ENCODE measurements at regions not wholly inside any gene's neighbourhood (a gene's known extent, or its start where the extent isn't known, plus 50 kb on each side); places are given as distances from the start of the nearest gene placed in this dataset.

- Histone ChIP-seq H2AFZ (ENCODE audit: insufficient read depth, low read depth, low read length, poor library complexity, severe bottlenecking) (no peak overlapping the region), H3K79me2 (ENCODE audit: control insufficient read depth, insufficient read depth, low read length) (no peaks in the 10 kb centered on the region), H3K9ac (ENCODE audit: low read length) (no peak overlapping the region), H3K9me3 (ENCODE audit: control extremely low read depth in 1 of 3, control insufficient read depth in 2 of 3, insufficient read depth in 1 of 3, low read length in 2 of 3) (peaks cover 0 to 18% (median 0%) of the 10 kb centered on the region in 3 donors), H3K27me3 (replicated peaks in 1 of 4; ENCODE audit: control extremely low read depth in 1 of 4, control insufficient read depth in 3 of 4, insufficient read depth in 4 of 4, low read length in 3 of 4) (no peaks in the 10 kb centered on the region), H3K27ac (ENCODE audit: low read length in 2 of 2) (no peak overlapping the region), H3K36me3 (replicated peaks in 1 of 2; ENCODE audit: control extremely low read depth in 1 of 2, control insufficient read depth in 1 of 2, extremely low read depth in 1 of 2, insufficient read depth in 2 of 2, low read length in 1 of 2) (no peaks in the 10 kb centered on the region), H4K20me1 (ENCODE audit: control insufficient read depth, insufficient read depth, low read length, poor library complexity, severe bottlenecking) (no peaks in the 10 kb centered on the region), H3K4me3 (ENCODE audit: control extremely low read depth in 1 of 5, extremely low read depth in 1 of 5, insufficient read depth in 1 of 5, low read depth in 2 of 5, low read length in 4 of 5) (no peak overlapping the region), H3K4me1 (ENCODE audit: control insufficient read depth in 2 of 2, insufficient read depth in 2 of 2, low read length in 2 of 2) (no peaks in the 10 kb centered on the region), H3K4me2 (replicated peaks; ENCODE audit: low read depth, low read length, poor library complexity, severe bottlenecking) (no peak overlapping the region)
- TF ChIP-seq, protein P1, sequence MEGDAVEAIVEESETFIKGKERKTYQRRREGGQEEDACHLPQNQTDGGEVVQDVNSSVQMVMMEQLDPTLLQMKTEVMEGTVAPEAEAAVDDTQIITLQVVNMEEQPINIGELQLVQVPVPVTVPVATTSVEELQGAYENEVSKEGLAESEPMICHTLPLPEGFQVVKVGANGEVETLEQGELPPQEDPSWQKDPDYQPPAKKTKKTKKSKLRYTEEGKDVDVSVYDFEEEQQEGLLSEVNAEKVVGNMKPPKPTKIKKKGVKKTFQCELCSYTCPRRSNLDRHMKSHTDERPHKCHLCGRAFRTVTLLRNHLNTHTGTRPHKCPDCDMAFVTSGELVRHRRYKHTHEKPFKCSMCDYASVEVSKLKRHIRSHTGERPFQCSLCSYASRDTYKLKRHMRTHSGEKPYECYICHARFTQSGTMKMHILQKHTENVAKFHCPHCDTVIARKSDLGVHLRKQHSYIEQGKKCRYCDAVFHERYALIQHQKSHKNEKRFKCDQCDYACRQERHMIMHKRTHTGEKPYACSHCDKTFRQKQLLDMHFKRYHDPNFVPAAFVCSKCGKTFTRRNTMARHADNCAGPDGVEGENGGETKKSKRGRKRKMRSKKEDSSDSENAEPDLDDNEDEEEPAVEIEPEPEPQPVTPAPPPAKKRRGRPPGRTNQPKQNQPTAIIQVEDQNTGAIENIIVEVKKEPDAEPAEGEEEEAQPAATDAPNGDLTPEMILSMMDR (IDR thresholded peaks at IDR 0.05), result no peak
- no peak for TF ChIP-seq EZH2 (IDR thresholded peaks at IDR 0.05; ENCODE audit: borderline replicate concordance, insufficient read depth, low read depth, low read length, poor library complexity, severe bottlenecking)
- Mint-ChIP-seq H3K27me3 (no peaks in the 10 kb centered on the region), H3K9me3 (ENCODE audit: insufficient read depth) (no peaks in the 10 kb centered on the region), H3K4me3 (no peak overlapping the region), H3K27ac (no peak overlapping the region), H3K4me1 (no peaks in the 10 kb centered on the region)
- no peak for ATAC-seq (ENCODE audit: low read depth)
- intact Hi-C loops (cut with micrococcal nuclease), result no loop called here
- WGBS (ENCODE audit: insufficient coverage), result 89% methylated on average over 8 of the region's 8 CpGs
- ChIA-PET POLR2A (no interaction called here), CTCF (no interaction called here)
- DNase-seq, result no peak
Measured at GRCh38 chr13:22642088-22642487, 538.7 kb upstream of the SGCG start.

GRCh38 chr13:22644941-22645340, 535.8 kb upstream of the SGCG start:
- Histone ChIP-seq H3K27me3 (replicated peaks in 1 of 4; ENCODE audit: control extremely low read depth in 1 of 4, control insufficient read depth in 3 of 4, insufficient read depth in 4 of 4, low read length in 3 of 4) (no peaks in the 10 kb centered on the region), H3K4me2 (replicated peaks; ENCODE audit: low read depth, low read length, poor library complexity, severe bottlenecking) (no peak overlapping the region), H3K36me3 (replicated peaks in 1 of 2; ENCODE audit: control extremely low read depth in 1 of 2, control insufficient read depth in 1 of 2, extremely low read depth in 1 of 2, insufficient read depth in 2 of 2, low read length in 1 of 2) (no peaks in the 10 kb centered on the region), H3K4me1 (ENCODE audit: control insufficient read depth in 2 of 2, insufficient read depth in 2 of 2, low read length in 2 of 2) (no peaks in the 10 kb centered on the region), H4K20me1 (ENCODE audit: control insufficient read depth, insufficient read depth, low read length, poor library complexity, severe bottlenecking) (no peaks in the 10 kb centered on the region), H3K9ac (ENCODE audit: low read length) (no peak overlapping the region), H3K27ac (ENCODE audit: low read length in 2 of 2) (no peak overlapping the region), H3K79me2 (ENCODE audit: control insufficient read depth, insufficient read depth, low read length) (no peaks in the 10 kb centered on the region), H3K4me3 (ENCODE audit: control extremely low read depth in 1 of 5, extremely low read depth in 1 of 5, insufficient read depth in 1 of 5, low read depth in 2 of 5, low read length in 4 of 5) (no peak overlapping the region), H2AFZ (ENCODE audit: insufficient read depth, low read depth, low read length, poor library complexity, severe bottlenecking) (no peak overlapping the region), H3K9me3 (ENCODE audit: control extremely low read depth in 1 of 3, control insufficient read depth in 2 of 3, insufficient read depth in 1 of 3, low read length in 2 of 3) (peaks cover 0 to 23% (median 0%) of the 10 kb centered on the region in 3 donors)
- ChIA-PET CTCF (no interaction called here), POLR2A (no interaction called here)
- TF ChIP-seq, protein P1 (IDR thresholded peaks at IDR 0.05), result no peak
- no peak for TF ChIP-seq EZH2 (IDR thresholded peaks at IDR 0.05; ENCODE audit: borderline replicate concordance, insufficient read depth, low read depth, low read length, poor library complexity, severe bottlenecking)
- ATAC-seq (ENCODE audit: low read depth) (no peak), DNase-seq (no peak)
- intact Hi-C loops (cut with micrococcal nuclease), result no loop called here
- Mint-ChIP-seq H3K27ac (no peak overlapping the region), H3K27me3 (no peaks in the 10 kb centered on the region), H3K4me3 (no peak overlapping the region), H3K4me1 (no peaks in the 10 kb centered on the region), H3K9me3 (ENCODE audit: insufficient read depth) (no peaks in the 10 kb centered on the region)
- 69% methylated on average over 3 of the region's 4 CpGs for WGBS (ENCODE audit: insufficient coverage)

All from B cell (primary cell).